Gastroesophageal sphincter (tissue), 3 donors: ENCODE measurements at regions not wholly inside any gene's neighbourhood (a gene's known extent, or its start where the extent isn't known, plus 50 kb on each side); places are given as distances from the start of the nearest gene placed in this dataset.

ENCODE experiments used
- CTCF ChIP-seq, 4 experiments: fragments of 200-600 bp in 2 of 4; fragments of 450-650 bp in 2 of 4; sonication (generic) in 1 of 4; IDR thresholded peaks; one replicate each; pipeline ENCODE4 v1.5.1; 2017 to 2019; ENCODE audit warnings: antibody characterized with exemption in 4 of 4, mild to moderate bottlenecking in 2 of 4, moderate library complexity in 2 of 4
- EP300 ChIP-seq: sonication (generic); formaldehyde crosslinking; IDR thresholded peaks from one replicate; pipeline ENCODE4 v1.6.1; 2017; ENCODE audit warnings: antibody characterized with exemption, mild to moderate bottlenecking
- POLR2A ChIP-seq, 2 donors: fragments of 450-650 bp; IDR thresholded peaks; one replicate each; pipeline ENCODE4 v1.6.1; 2017; ENCODE audit warnings: antibody characterized with exemption in 2 of 2, mild to moderate bottlenecking in 2 of 2, moderate library complexity in 1 of 2
- POLR2AphosphoS5 ChIP-seq: sonication (generic); formaldehyde crosslinking; IDR thresholded peaks from one replicate; pipeline ENCODE4 v1.6.1; 2017; ENCODE audit warnings: antibody characterized with exemption

DNA sequence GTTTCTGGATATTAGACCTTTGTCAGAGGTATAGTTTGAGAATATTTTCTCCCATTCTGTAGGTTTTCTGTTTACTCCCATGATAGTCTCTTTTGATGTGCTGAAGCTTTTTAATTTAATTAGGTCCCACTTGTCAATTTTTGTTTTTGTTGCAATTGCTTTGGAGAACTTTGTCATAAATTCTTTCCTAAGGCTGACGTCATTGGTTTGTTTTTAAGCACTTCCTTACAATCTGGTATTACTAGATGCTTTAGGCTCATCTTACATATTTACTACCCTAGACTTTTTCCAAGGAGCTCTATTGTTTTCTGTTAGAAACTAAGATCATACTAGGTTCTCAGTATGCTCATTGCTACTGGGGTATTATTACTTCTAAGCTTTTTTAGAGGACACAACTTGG lies 806.3 kb downstream of the PDHA2 start:
- TF ChIP-seq CTCF (IDR thresholded peaks at IDR 0.05) (no peak), EP300 (no peak), POLR2AphosphoS5 (no peak), POLR2A (IDR thresholded peaks at IDR 0.05) (no peak)
